ENCODE measurements at regions not wholly inside any gene's neighbourhood (a gene's known extent, or its start where the extent isn't known, plus 50 kb on each side); places are given as distances from the start of the nearest gene placed in this dataset.

- TF ChIP-seq FOXM1 (IDR thresholded peaks at IDR 0.05; ENCODE audit: borderline replicate concordance, low read depth): no peak
- no peak for TF ChIP-seq TEAD4 (IDR thresholded peaks at IDR 0.05)
- no peak for TF ChIP-seq NFIC (IDR thresholded peaks at IDR 0.05)
- no peak for TF ChIP-seq MAX (IDR thresholded peaks at IDR 0.05)
- no peak for TF ChIP-seq USF1 (IDR thresholded peaks at IDR 0.05)
- TF ChIP-seq ZBTB7A (IDR thresholded peaks at IDR 0.05; ENCODE audit: low read depth): no peak
- no peak for TF ChIP-seq REST (IDR thresholded peaks at IDR 0.05; ENCODE audit: low read depth)
- no peak for TF ChIP-seq TCF12 (IDR thresholded peaks at IDR 0.05; ENCODE audit: low read depth)
- no peak for TF ChIP-seq CEBPB (IDR thresholded peaks at IDR 0.05)
- no peak for TF ChIP-seq YY1 (IDR thresholded peaks at IDR 0.05; ENCODE audit: low read depth)
- TF ChIP-seq EGR1 (IDR thresholded peaks at IDR 0.05): no peak
- no peak for TF ChIP-seq TAF1 (IDR thresholded peaks at IDR 0.05; ENCODE audit: low read depth)
- no peak for TF ChIP-seq EP300 (IDR thresholded peaks at IDR 0.05; ENCODE audit: borderline replicate concordance)
Measured at GRCh38 chr13:67964091-67964490, 734.0 kb upstream of the PCDH9 start.

DNA sequence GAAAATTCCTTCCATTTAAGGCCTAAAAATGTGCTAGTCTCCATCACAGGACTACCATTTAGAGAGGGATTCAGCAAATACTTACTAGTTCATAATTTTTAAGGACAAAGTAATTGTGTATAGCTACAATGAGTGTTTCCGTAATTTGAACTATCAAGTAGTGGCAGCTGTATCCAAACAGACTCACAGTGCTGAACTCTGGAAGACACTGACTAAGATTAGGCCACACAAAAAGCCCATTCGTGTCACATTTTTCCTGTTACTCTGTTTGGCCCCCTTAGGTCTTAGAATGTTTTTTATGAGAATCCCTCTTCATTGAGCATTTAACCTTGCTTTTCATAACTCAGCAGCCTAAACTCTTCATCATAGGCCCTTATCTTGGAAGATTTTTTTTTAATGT is 731.2 kb upstream of the PCDH9 start:
- TF ChIP-seq EGR1 (IDR thresholded peaks at IDR 0.05) (no peak), ZBTB7A (IDR thresholded peaks at IDR 0.05; ENCODE audit: low read depth) (no peak), CEBPB (IDR thresholded peaks at IDR 0.05) (no peak), MAX (IDR thresholded peaks at IDR 0.05) (no peak), TAF1 (IDR thresholded peaks at IDR 0.05; ENCODE audit: low read depth) (no peak), REST (IDR thresholded peaks at IDR 0.05; ENCODE audit: low read depth) (no peak), CREB1 (IDR thresholded peaks at IDR 0.05; ENCODE audit: low read depth) (no peak), NFIC (IDR thresholded peaks at IDR 0.05) (no peak), USF1 (IDR thresholded peaks at IDR 0.05) (no peak), TEAD4 (IDR thresholded peaks at IDR 0.05) (no peak), FOXM1 (IDR thresholded peaks at IDR 0.05; ENCODE audit: borderline replicate concordance, low read depth) (no peak), RAD21 (IDR thresholded peaks at IDR 0.05; ENCODE audit: low read depth) (no peak), YY1 (IDR thresholded peaks at IDR 0.05; ENCODE audit: low read depth) (no peak), EP300 (IDR thresholded peaks at IDR 0.05; ENCODE audit: borderline replicate concordance) (no peak), TCF12 (IDR thresholded peaks at IDR 0.05; ENCODE audit: low read depth) (no peak)

DNA sequence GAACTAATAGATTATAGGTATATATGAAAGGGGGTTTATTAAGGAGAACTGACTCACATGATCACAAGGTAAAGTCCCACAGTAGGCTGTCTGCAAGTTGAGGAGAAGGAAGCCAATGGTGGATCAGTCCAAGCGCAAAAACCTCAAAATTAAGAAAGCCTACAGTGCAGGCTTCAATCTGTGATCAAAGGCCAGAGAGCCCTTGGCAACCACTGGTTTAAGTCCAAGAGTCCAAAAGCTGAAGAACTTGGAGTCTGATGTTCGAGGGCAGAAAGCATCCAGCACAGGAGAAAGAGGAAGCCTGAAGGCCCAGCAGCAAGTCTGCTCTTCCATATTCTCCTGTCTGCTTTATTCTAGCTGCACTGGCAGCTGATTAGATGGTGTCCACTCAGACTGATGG is 721.3 kb upstream of the PCDH9 start:
- TF ChIP-seq EGR1 (IDR thresholded peaks at IDR 0.05): no peak

DNA sequence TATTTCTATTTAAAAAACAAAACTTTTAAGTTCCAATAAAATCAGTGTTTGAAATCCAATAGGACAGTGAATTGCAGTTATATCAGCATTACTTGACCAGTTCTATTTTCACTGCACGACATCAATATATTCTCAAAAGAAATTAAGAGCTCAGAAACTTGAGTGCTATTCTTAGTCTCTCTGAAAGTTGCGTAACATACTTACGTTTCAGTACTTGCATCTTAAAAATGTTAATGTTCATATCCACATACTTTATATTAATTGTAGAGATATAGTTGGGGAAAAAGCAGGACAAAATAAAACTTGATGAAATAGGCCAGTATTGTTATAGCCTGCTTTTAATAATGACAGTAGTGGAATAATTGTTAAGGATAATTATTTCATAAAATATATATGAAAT is 720.5 kb upstream of the PCDH9 start:
- TF ChIP-seq REST (IDR thresholded peaks at IDR 0.05; ENCODE audit: low read depth) (no peak), CEBPB (IDR thresholded peaks at IDR 0.05) (no peak), FOXM1 (IDR thresholded peaks at IDR 0.05; ENCODE audit: borderline replicate concordance, low read depth) (no peak), TCF12 (IDR thresholded peaks at IDR 0.05; ENCODE audit: low read depth) (no peak), TAF1 (IDR thresholded peaks at IDR 0.05; ENCODE audit: low read depth) (no peak), YY1 (IDR thresholded peaks at IDR 0.05; ENCODE audit: low read depth) (no peak), ZBTB7A (IDR thresholded peaks at IDR 0.05; ENCODE audit: low read depth) (no peak), MAX (IDR thresholded peaks at IDR 0.05) (no peak), CREB1 (IDR thresholded peaks at IDR 0.05; ENCODE audit: low read depth) (no peak), EP300 (IDR thresholded peaks at IDR 0.05; ENCODE audit: borderline replicate concordance) (no peak), EGR1 (IDR thresholded peaks at IDR 0.05) (no peak), NFIC (IDR thresholded peaks at IDR 0.05) (no peak), RAD21 (IDR thresholded peaks at IDR 0.05; ENCODE audit: low read depth) (no peak), USF1 (IDR thresholded peaks at IDR 0.05) (no peak), TEAD4 (IDR thresholded peaks at IDR 0.05) (no peak)
